ENCODE measurements at regions not wholly inside any gene's neighbourhood (a gene's known extent, or its start where the extent isn't known, plus 50 kb on each side); places are given as distances from the start of the nearest gene placed in this dataset.

- intact Hi-C loops (cut with micrococcal nuclease): loop anchor here (5.0 kb wide), 2 partner anchors 127 to 192 kb away; partner anchors contain the start of genes CCNB1 and CDK7
Measured at GRCh38 chr5:69039829-69040228, 54.0 kb upstream of the SLC30A5 start.

- intact Hi-C loops (cut with micrococcal nuclease): loop anchor here (1.0 to 5.0 kb wide), 6 partner anchors 51 to 290 kb away; partner anchors contain the start of genes CCDC125, CCNB1, CDK7 and CENPH
Measured at GRCh38 chr5:69042500-69042899, 51.3 kb upstream of the SLC30A5 start.

GRCh38 chr5:69042915-69043654 lies 50.7 kb upstream of the SLC30A5 start:
- intact Hi-C loops (cut with micrococcal nuclease): loop anchor here (1.0 to 5.0 kb wide), 6 partner anchors 50 to 289 kb away; partner anchors contain the start of genes CCDC125, CCNB1, CDK7 and CENPH

- intact Hi-C loops (cut with micrococcal nuclease): loop anchor here (5.0 kb wide), 2 partner anchors 124 to 189 kb away; partner anchors contain the start of genes CCNB1 and CDK7
Measured at GRCh38 chr5:69043655-69043996, 50.2 kb upstream of the SLC30A5 start.
